Large intestine (tissue), 3 donors: ENCODE measurements at regions not wholly inside any gene's neighbourhood (a gene's known extent, or its start where the extent isn't known, plus 50 kb on each side); places are given as distances from the start of the nearest gene placed in this dataset.

Experiments
- DNase-seq, 2 donors: peaks; one replicate each; pipeline versions ENCODE4 v3.0.0 to v3.0.0-alpha.2; 2013
- H3K27ac ChIP-seq: one replicate; pipeline ENCODE4 v1.5.1; 2013; ENCODE audit warnings: low read length
- H3K27me3 ChIP-seq: 2 replicates; pipeline ENCODE4 v1.6.1; 2013; ENCODE audit warnings: low read length; ENCODE audit not compliant: control insufficient read depth, insufficient read depth
- H3K36me3 ChIP-seq: 2 replicates; pipeline ENCODE4 v1.6.1; 2013; ENCODE audit warnings: low read length; ENCODE audit not compliant: control insufficient read depth, insufficient read depth
- H3K4me1 ChIP-seq: one replicate; pipeline ENCODE4 v1.6.1; 2013; ENCODE audit warnings: low read length; ENCODE audit not compliant: control insufficient read depth, insufficient read depth
- H3K4me3 ChIP-seq: one replicate; pipeline ENCODE4 v1.5.1; 2013; ENCODE audit warnings: low read length
- H3K9me3 ChIP-seq: one replicate; pipeline ENCODE4 v1.6.1; 2013; ENCODE audit warnings: mild to moderate bottlenecking, low read depth, low read length, moderate library complexity; ENCODE audit not compliant: control insufficient read depth
- WGBS: methylation state at CpG from one replicate; pipeline ENCODE4 v1.1.5; 2013; ENCODE audit warnings: low lambda C conversion rate; ENCODE audit not compliant: insufficient coverage; 5-methylcytosine and 5-hydroxymethylcytosine counted together

GRCh38 chr14:103206836-103207387, 83.7 kb downstream of the TNFAIP2 start:
- peaks cover 11% of the 10 kb centered on the region for H3K27me3 ChIP-seq
- peak overlapping the region; percentile 47 for H3K4me3 ChIP-seq
- WGBS, result no CpG with 5 or more reads among the region's 27 CpGs
- DNase-seq, result peak; percentile 49 to 81
- H3K4me1 ChIP-seq, result peaks cover 32% of the 10 kb centered on the region
- no peaks in the 10 kb centered on the region for H3K36me3 ChIP-seq
- H3K27ac ChIP-seq, result peak overlapping the region; percentile 88
- H3K9me3 ChIP-seq, result peaks cover 31% of the 10 kb centered on the region

- WGBS, result no CpG with 5 or more reads among the region's 80 CpGs
- H3K36me3 ChIP-seq, result no peaks in the 10 kb centered on the region
- H3K4me1 ChIP-seq, result peaks cover 32% of the 10 kb centered on the region
- peak overlapping the region; percentile 47 for H3K4me3 ChIP-seq
- peak in 1 of 2 donors; percentile 70 for DNase-seq
- H3K9me3 ChIP-seq, result peaks cover 26% of the 10 kb centered on the region
- peak overlapping the region; percentile 61 for H3K27ac ChIP-seq
- peaks cover 11% of the 10 kb centered on the region for H3K27me3 ChIP-seq
Measured at GRCh38 chr14:103207388-103208072, 84.3 kb downstream of the TNFAIP2 start.

- WGBS, result no CpG with 5 or more reads among the region's 4 CpGs
- H3K4me1 ChIP-seq, result peaks cover 43% of the 10 kb centered on the region
- H3K9me3 ChIP-seq, result peaks cover 19% of the 10 kb centered on the region
- peak in 1 of 2 donors; percentile 32 for DNase-seq
- peak overlapping the region; percentile 47 for H3K4me3 ChIP-seq
- peaks cover 11% of the 10 kb centered on the region for H3K27me3 ChIP-seq
- H3K27ac ChIP-seq, result peak overlapping the region; percentile 61
- no peaks in the 10 kb centered on the region for H3K36me3 ChIP-seq
Measured at GRCh38 chr14:103209054-103209453, 85.8 kb downstream of the TNFAIP2 start.

- Histone ChIP-seq H3K4me3 (peak overlapping the region; percentile 47), H3K9me3 (peaks cover 14% of the 10 kb centered on the region), H3K27me3 (peaks cover 11% of the 10 kb centered on the region), H3K4me1 (peaks cover 42% of the 10 kb centered on the region), H3K36me3 (no peaks in the 10 kb centered on the region), H3K27ac (peak overlapping the region; percentile 61)
- DNase-seq, result no peak
- no CpG with 5 or more reads among the region's 3 CpGs for WGBS
Measured at GRCh38 chr14:103209506-103209905, 86.2 kb downstream of the TNFAIP2 start.

- no peak overlapping the region for H3K4me3 ChIP-seq
- no peaks in the 10 kb centered on the region for H3K36me3 ChIP-seq
- peaks cover 7% of the 10 kb centered on the region for H3K27me3 ChIP-seq
- no CpG with 5 or more reads among the region's 2 CpGs for WGBS
- H3K9me3 ChIP-seq, result peaks cover 11% of the 10 kb centered on the region
- H3K4me1 ChIP-seq, result peaks cover 25% of the 10 kb centered on the region
- peak; percentile 87 to 95 for DNase-seq
- peak overlapping the region; percentile 82 for H3K27ac ChIP-seq
Measured at GRCh38 chr14:103213331-103213730, 90.1 kb downstream of the TNFAIP2 start.

- Histone ChIP-seq H3K27ac (no peak overlapping the region), H3K4me1 (peaks cover 18% of the 10 kb centered on the region), H3K4me3 (no peak overlapping the region), H3K27me3 (no peaks in the 10 kb centered on the region), H3K36me3 (no peaks in the 10 kb centered on the region), H3K9me3 (peaks cover 11% of the 10 kb centered on the region)
- no peak for DNase-seq
- no CpG with 5 or more reads among the region's 14 CpGs for WGBS
Measured at GRCh38 chr14:103214461-103214958, 91.2 kb downstream of the TNFAIP2 start.

GRCh38 chr14:103216399-103216798, 93.1 kb downstream of the TNFAIP2 start:
- no CpG with 5 or more reads among the region's 10 CpGs for WGBS
- Histone ChIP-seq H3K4me1 (peaks cover 20% of the 10 kb centered on the region), H3K27ac (no peak overlapping the region), H3K36me3 (no peaks in the 10 kb centered on the region), H3K27me3 (peaks cover 15% of the 10 kb centered on the region), H3K4me3 (no peak overlapping the region), H3K9me3 (peaks cover 15% of the 10 kb centered on the region)
- no peak for DNase-seq

- H3K4me1 ChIP-seq, result peaks cover 25% of the 10 kb centered on the region
- H3K27ac ChIP-seq, result no peak overlapping the region
- WGBS, result no CpG with 5 or more reads among the region's 5 CpGs
- H3K9me3 ChIP-seq, result peaks cover 15% of the 10 kb centered on the region
- H3K4me3 ChIP-seq, result no peak overlapping the region
- no peak for DNase-seq
- peaks cover 19% of the 10 kb centered on the region for H3K27me3 ChIP-seq
- no peaks in the 10 kb centered on the region for H3K36me3 ChIP-seq
Measured at GRCh38 chr14:103216857-103217256, 93.6 kb downstream of the TNFAIP2 start.

- H3K36me3 ChIP-seq, result no peaks in the 10 kb centered on the region
- peaks cover 15% of the 10 kb centered on the region for H3K9me3 ChIP-seq
- H3K4me3 ChIP-seq, result no peak overlapping the region
- no CpG with 5 or more reads among the region's 1 CpG for WGBS
- H3K4me1 ChIP-seq, result peaks cover 24% of the 10 kb centered on the region
- H3K27ac ChIP-seq, result no peak overlapping the region
- no peak for DNase-seq
- H3K27me3 ChIP-seq, result peaks cover 22% of the 10 kb centered on the region
Measured at GRCh38 chr14:103217538-103217937, 94.3 kb downstream of the TNFAIP2 start.

- H3K4me3 ChIP-seq, result no peak overlapping the region
Measured at GRCh38 chr14:103220134-103220981, 97.1 kb downstream of the TNFAIP2 start.

More at GRCh38 chr14:103220134-103220981, 97.1 kb downstream of the TNFAIP2 start:
- WGBS, result no CpG with 5 or more reads among the region's 92 CpGs
- Histone ChIP-seq H3K27ac (no peak overlapping the region), H3K27me3 (peaks cover 22% of the 10 kb centered on the region), H3K4me1 (peaks cover 21% of the 10 kb centered on the region), H3K36me3 (no peaks in the 10 kb centered on the region), H3K9me3 (peaks cover 19% of the 10 kb centered on the region)
- peak; percentile 35 to 71 for DNase-seq
